ENCODE measurements at regions not wholly inside any gene's neighbourhood (a gene's known extent, or its start where the extent isn't known, plus 50 kb on each side); places are given as distances from the start of the nearest gene placed in this dataset.

- no peak for TF ChIP-seq ZNF274 (IDR thresholded peaks at IDR 0.05; ENCODE audit: low read depth, low read length)
- no peak for TF ChIP-seq YY1 (IDR thresholded peaks at IDR 0.05; ENCODE audit: insufficient read depth, insufficient read length)
- no peak for TF ChIP-seq SUZ12 (IDR thresholded peaks at IDR 0.05; ENCODE audit: extremely low read depth, insufficient read depth, insufficient read length)
Measured at GRCh38 chr16:86763819-86764218, 185.5 kb downstream of the FOXL1 start.
